ENCODE measurements at regions not wholly inside any gene's neighbourhood (a gene's known extent, or its start where the extent isn't known, plus 50 kb on each side); places are given as distances from the start of the nearest gene placed in this dataset.

DNA sequence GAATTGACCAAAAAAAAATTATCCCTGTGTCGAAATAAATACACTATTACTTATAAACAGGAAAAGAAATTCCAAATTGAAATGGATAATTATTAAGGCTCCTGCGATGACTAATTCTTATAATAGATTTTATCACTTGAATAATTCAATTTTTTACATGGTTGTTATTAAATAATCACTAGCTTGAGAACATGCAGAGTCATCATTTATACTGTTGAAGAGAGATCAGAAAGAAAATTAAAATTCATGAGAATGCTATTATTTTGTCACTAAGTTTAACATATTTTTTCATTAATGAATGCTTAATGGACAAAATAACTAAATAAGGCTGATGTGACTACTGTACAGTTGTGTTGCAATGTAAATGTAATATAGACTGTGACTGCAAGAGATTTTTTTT is 1011.3 kb upstream of the C9orf72 start:
- ChIA-PET CTCF (interaction anchor here (1.9 kb wide), 1 partner anchor 13 kb away, joined by 7 read pairs; no protein-coding TSS in a partner anchor), POLR2A (no interaction called here)
- TF ChIP-seq CTCF (IDR thresholded peaks at IDR 0.05; ENCODE audit: control extremely low read depth, extremely low read depth, low read depth, missing control alignments), result no peak
- DNase-seq (ENCODE audit: extremely low spot score), result no peak

DNA sequence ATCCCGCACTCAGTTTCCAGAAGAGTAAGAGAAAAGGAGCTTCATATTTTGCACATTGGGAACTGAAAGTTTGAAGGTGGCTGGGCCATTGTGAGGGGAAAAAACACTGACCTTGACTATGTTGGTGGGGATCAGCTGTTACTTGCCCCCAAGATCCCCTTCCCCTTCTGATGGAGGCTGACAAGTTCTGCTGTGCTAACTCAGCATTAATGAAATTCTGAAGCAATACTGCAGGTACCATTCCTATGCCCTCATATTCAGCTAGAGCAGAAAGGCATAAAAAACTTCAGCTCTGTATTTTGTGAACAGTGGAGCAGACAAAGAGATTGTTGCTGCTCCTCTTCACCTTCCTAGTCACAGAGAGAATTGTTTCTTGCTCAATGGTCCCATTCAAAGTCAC is 1013.8 kb upstream of the C9orf72 start:
- ChIA-PET POLR2A (no interaction called here), CTCF (interaction anchor here (0.9 to 1.2 kb wide), 2 partner anchors 10 kb away, joined by 3 read pairs; no protein-coding TSS in a partner anchor)
- no peak for DNase-seq (ENCODE audit: extremely low spot score)
- no peak for TF ChIP-seq CTCF (IDR thresholded peaks at IDR 0.05; ENCODE audit: control extremely low read depth, extremely low read depth, low read depth, missing control alignments)

DNA sequence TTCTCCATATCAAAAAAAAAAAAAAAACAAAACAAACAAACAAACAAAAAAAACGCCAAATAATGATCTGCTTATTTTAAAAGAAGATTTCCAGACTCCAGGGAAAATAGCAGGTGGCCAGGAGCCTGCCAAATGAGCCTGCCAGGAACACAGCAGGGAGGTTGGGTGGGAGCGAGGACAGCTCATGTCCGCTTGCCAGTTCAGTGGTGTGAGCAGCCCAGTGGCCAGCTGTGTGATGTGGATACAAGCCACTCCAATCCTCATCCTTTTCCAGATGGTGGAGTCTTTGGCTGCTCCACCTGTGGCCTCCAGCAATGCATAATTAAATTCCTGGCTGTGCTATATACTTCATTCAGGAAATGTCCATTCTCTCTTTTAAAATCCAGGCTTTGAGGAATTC is 1025.1 kb upstream of the C9orf72 start:
- POLR2A ChIA-PET, result no interaction called here
- CTCF ChIA-PET, result interaction anchor here (2.0 to 2.1 kb wide), 2 partner anchors 10 to 13 kb away, joined by 5 to 7 read pairs; no protein-coding TSS in a partner anchor
- no peak for DNase-seq (ENCODE audit: extremely low spot score)
- TF ChIP-seq CTCF (IDR thresholded peaks at IDR 0.05; ENCODE audit: control extremely low read depth, extremely low read depth, low read depth, missing control alignments), result no peak

DNA sequence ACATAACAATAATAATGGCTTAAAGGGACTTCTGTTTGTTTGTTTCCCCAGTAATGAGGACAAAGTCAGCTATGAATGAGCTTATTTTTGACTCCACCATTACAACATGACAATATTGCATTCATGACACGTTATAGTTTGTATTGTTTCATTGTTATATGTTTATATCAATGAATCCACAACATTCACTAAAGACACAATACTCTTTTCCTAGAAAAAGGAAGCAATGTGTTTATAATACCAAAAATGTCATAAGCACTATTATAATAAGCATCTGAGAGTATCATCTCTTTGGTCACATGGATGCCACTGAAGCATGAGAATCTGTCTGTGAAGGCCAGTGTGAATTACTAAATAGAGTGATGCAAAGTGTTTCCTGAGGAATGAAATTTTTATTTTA is 1026.9 kb upstream of the C9orf72 start:
- no peak for DNase-seq (ENCODE audit: extremely low spot score)
- TF ChIP-seq CTCF (IDR thresholded peaks at IDR 0.05; ENCODE audit: control extremely low read depth, extremely low read depth, low read depth, missing control alignments), result no peak
- ChIA-PET POLR2A (no interaction called here), CTCF (no interaction called here)

DNA sequence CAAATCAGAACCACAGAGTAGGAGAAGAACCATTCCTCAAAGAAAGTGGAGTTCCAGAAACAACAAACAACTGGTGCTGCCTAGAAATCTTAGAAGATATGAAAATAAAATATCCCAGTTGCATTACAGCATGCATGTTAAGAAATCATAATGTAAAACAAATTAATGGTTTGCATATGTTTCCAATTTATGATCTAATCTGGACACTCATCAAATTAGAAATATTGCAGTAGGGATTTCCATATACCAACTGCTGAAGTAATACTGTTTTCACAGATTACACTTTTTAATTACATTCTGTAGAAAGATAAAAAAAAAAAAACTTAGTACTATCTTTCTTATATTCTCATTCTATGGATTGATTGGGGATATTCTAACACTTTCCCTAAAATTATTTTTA is 1034.6 kb upstream of the C9orf72 start:
- DNase-seq (ENCODE audit: extremely low spot score), result no peak
- no peak for TF ChIP-seq CTCF (IDR thresholded peaks at IDR 0.05; ENCODE audit: control extremely low read depth, extremely low read depth, low read depth, missing control alignments)
- POLR2A ChIA-PET, result no interaction called here
- CTCF ChIA-PET, result no interaction called here

DNA sequence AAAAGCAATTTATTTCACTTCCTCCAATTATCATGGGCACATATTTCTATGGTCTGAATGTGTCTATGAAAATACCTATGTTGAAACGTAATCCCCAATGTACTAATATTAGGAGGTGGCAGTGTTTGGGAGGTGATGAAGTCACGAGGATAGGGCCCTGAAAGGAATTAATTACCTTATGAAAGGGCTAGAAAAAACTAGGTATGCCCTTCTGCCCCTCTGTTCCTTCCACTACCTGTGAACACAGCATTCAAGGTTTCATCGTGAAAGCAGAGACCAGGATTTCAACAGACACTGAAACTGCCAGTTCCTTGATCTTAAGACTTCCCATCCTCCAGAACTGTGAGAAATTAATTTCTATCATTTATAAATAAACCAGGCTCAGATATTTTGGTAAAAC is 1037.1 kb upstream of the C9orf72 start:
- CTCF ChIA-PET, result no interaction called here
- POLR2A ChIA-PET, result no interaction called here
- no peak for TF ChIP-seq CTCF (IDR thresholded peaks at IDR 0.05; ENCODE audit: control extremely low read depth, extremely low read depth, low read depth, missing control alignments)
- DNase-seq (ENCODE audit: extremely low spot score), result no peak

- POLR2A ChIA-PET, result no interaction called here
- no peak for TF ChIP-seq CTCF (IDR thresholded peaks at IDR 0.05; ENCODE audit: control extremely low read depth, extremely low read depth, low read depth, missing control alignments)
- CTCF ChIA-PET, result interaction anchor here (1.0 kb wide), 1 partner anchor 24 kb away, joined by 3 read pairs; no protein-coding TSS in a partner anchor
- no peak for DNase-seq (ENCODE audit: extremely low spot score)
These were observed 1043.0 kb upstream of the C9orf72 start for GRCh38 chr9:28616310-28616709.

Data from GM10248 (cell line).